ENCODE measurements at regions not wholly inside any gene's neighbourhood (a gene's known extent, or its start where the extent isn't known, plus 50 kb on each side); places are given as distances from the start of the nearest gene placed in this dataset.

DNA sequence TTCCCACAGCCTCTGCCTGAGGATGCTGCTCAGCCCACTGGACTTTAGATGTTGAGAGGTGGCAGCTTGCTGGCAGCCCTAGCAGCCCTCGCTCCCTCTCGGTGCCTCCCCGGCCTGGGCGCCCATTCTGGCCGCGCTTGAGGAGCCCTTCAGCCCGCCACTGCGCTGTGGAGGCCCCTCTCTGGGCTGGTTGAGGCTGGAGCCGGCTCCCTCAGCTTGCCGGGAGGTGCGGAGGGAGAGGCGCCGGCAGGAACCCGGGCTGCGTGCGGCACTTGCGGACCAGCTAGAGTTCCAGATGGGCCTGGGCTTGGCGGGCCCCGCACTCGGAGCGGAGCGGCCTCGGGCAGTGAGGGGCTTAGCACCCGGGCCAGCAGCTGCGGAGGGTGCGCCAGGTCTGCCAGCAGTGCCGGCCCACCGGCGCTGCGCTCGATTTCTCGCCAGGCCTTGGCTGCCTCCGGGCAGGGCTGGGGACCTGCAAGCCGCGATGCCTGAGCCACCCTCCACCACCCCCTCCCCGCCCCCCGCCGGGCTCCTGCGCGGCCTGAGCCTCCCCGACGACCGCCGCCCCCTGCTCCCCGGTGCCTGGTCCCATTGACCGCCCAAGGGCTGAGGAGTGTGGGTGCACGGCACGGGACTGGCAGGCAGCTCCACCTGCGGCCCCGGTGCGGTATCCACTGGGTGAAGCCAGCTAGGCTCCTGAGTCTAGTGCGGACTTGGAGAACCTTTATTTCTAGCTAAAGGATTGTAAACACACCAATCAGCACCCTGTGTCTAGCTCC is 446.2 kb downstream of the INSC start:
- TF ChIP-seq CTCF (conservative IDR thresholded peaks at IDR 0.05), result no peak
- no peak for TF ChIP-seq ZFX (IDR thresholded peaks at IDR 0.05)
